ENCODE measurements at regions not wholly inside any gene's neighbourhood (a gene's known extent, or its start where the extent isn't known, plus 50 kb on each side); places are given as distances from the start of the nearest gene placed in this dataset.

GRCh38 chr2:134783912-134784311, 54.5 kb upstream of the ACMSD start:
- Histone ChIP-seq H3K36me3 (ENCODE audit: control insufficient read depth, insufficient read depth, low read length) (no peaks in the 10 kb centered on the region), H3K9ac (ENCODE audit: extremely low read depth, low read length, poor library complexity, severe bottlenecking) (no peak overlapping the region), H3K27ac (ENCODE audit: low read depth, low read length) (no peak overlapping the region), H3K4me1 (ENCODE audit: control insufficient read depth, insufficient read depth, low read length) (no peaks in the 10 kb centered on the region), H3K9me3 (ENCODE audit: control insufficient read depth, low read length) (no peaks in the 10 kb centered on the region), H3K4me3 (ENCODE audit: low read length) (no peak overlapping the region), H3K27me3 (ENCODE audit: control insufficient read depth, insufficient read depth, low read length, poor library complexity, severe bottlenecking) (peaks cover 13% of the 10 kb centered on the region)
- peaks cover 13% of the 10 kb centered on the region for H3K27me3 Mint-ChIP-seq (ENCODE audit: insufficient read depth)
- no peaks in the 10 kb centered on the region for H3K36me3 Mint-ChIP-seq (ENCODE audit: low read depth)
- 92 to 100% methylated on average over 2 of the region's 2 CpGs for WGBS, 2 experiments (ENCODE audit: insufficient coverage in 1 of 2, insufficient read length in 1 of 2)
- H3K4me1 Mint-ChIP-seq, result no peaks in the 10 kb centered on the region
- no peak overlapping the region for H3K27ac Mint-ChIP-seq
- TF ChIP-seq CTCF (conservative IDR thresholded peaks at IDR 0.05), result no peak
- no peak overlapping the region for H3K4me3 Mint-ChIP-seq
- peaks cover 4% of the 10 kb centered on the region for H3K9me3 Mint-ChIP-seq
- no peak for DNase-seq

GRCh38 chr2:134785659-134786430, 52.6 kb upstream of the ACMSD start:
- Mint-ChIP-seq H3K4me3 (no peak overlapping the region), H3K27ac (no peak overlapping the region), H3K27me3 (ENCODE audit: insufficient read depth) (peaks cover 6% of the 10 kb centered on the region), H3K9me3 (peaks cover 4% of the 10 kb centered on the region), H3K4me1 (no peaks in the 10 kb centered on the region), H3K36me3 (ENCODE audit: low read depth) (no peaks in the 10 kb centered on the region)
- no peak for DNase-seq
- no peaks in the 10 kb centered on the region for H3K9me3 ChIP-seq (ENCODE audit: control insufficient read depth, low read length)
- no peak overlapping the region for H3K9ac ChIP-seq (ENCODE audit: extremely low read depth, low read length, poor library complexity, severe bottlenecking)
- H3K4me1 ChIP-seq (ENCODE audit: control insufficient read depth, insufficient read depth, low read length), result no peaks in the 10 kb centered on the region
- peaks cover 2% of the 10 kb centered on the region for H3K27me3 ChIP-seq (ENCODE audit: control insufficient read depth, insufficient read depth, low read length, poor library complexity, severe bottlenecking)
- WGBS, 2 experiments (ENCODE audit: insufficient coverage in 1 of 2, insufficient read length in 1 of 2), result 90 to 92% methylated on average over 4 to 8 of the region's 8 CpGs
- H3K4me3 ChIP-seq (ENCODE audit: low read length), result no peak overlapping the region
- no peaks in the 10 kb centered on the region for H3K36me3 ChIP-seq (ENCODE audit: control insufficient read depth, insufficient read depth, low read length)
- H3K27ac ChIP-seq (ENCODE audit: low read depth, low read length), result no peak overlapping the region
- TF ChIP-seq CTCF (conservative IDR thresholded peaks at IDR 0.05), result no peak

DNA sequence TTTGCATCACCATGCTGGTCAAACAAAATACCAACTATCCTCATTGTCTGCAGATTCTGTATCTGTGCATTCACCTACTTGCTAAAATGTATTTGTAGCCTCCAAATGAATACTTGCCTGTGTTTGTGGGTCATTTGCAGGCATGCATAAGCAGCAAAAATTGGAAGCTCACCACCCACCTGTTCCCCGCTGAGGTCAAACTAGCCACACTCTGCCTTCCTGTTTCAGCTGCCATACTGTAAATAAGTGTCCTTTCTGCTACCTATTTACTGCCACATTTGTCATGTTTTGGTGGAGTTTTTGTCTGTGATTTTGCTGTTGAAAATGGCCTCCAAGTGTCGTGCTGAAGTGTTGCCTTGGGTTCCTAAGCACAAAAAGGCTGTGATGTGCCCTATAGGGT, 50.0 kb upstream of the ACMSD start:
- Mint-ChIP-seq H3K27ac (no peak overlapping the region), H3K4me1 (no peaks in the 10 kb centered on the region), H3K4me3 (no peak overlapping the region), H3K27me3 (ENCODE audit: insufficient read depth) (peaks cover 5% of the 10 kb centered on the region), H3K36me3 (ENCODE audit: low read depth) (no peaks in the 10 kb centered on the region), H3K9me3 (peaks cover 4% of the 10 kb centered on the region)
- H3K4me3 ChIP-seq (ENCODE audit: low read length), result no peak overlapping the region
- H3K36me3 ChIP-seq (ENCODE audit: control insufficient read depth, insufficient read depth, low read length), result no peaks in the 10 kb centered on the region
- whole genome bisulfite sequencing, 2 experiments (ENCODE audit: insufficient coverage in 1 of 2, insufficient read length in 1 of 2), result 93% methylated on average over 2 of the region's 2 CpGs; no CpG with 5 or more reads in 1 of the 2 experiments
- DNase-seq, result no peak
- no peaks in the 10 kb centered on the region for H3K9me3 ChIP-seq (ENCODE audit: control insufficient read depth, low read length)
- H3K4me1 ChIP-seq (ENCODE audit: control insufficient read depth, insufficient read depth, low read length), result no peaks in the 10 kb centered on the region
- H3K9ac ChIP-seq (ENCODE audit: extremely low read depth, low read length, poor library complexity, severe bottlenecking), result no peak overlapping the region
- TF ChIP-seq CTCF (conservative IDR thresholded peaks at IDR 0.05), result no peak
- H3K27ac ChIP-seq (ENCODE audit: low read depth, low read length), result no peak overlapping the region
- H3K27me3 ChIP-seq (ENCODE audit: control insufficient read depth, insufficient read depth, low read length, poor library complexity, severe bottlenecking), result no peaks in the 10 kb centered on the region

Measured in endodermal cell (in vitro differentiated cells).